Head of caudate nucleus (tissue), 42 donors: ENCODE measurements at regions not wholly inside any gene's neighbourhood (a gene's known extent, or its start where the extent isn't known, plus 50 kb on each side); places are given as distances from the start of the nearest gene placed in this dataset.
A peak's percentile ranks its signal among the peaks of the same experiment; 100 is the strongest.

ENCODE experiments used
- DNase-seq, 42 donors: peaks; one replicate each; pipeline versions ENCODE4 v3.0.0 to v3.0.0-alpha.2; 2020 to 2021; ENCODE audit warnings: mixed read lengths in 7 of 42
- intact Hi-C: fragments of 100-400 bp; cut with DNase I; formaldehyde crosslinking; loops from one replicate; pipeline ENCODE4 v1.15.0; 2022

DNA sequence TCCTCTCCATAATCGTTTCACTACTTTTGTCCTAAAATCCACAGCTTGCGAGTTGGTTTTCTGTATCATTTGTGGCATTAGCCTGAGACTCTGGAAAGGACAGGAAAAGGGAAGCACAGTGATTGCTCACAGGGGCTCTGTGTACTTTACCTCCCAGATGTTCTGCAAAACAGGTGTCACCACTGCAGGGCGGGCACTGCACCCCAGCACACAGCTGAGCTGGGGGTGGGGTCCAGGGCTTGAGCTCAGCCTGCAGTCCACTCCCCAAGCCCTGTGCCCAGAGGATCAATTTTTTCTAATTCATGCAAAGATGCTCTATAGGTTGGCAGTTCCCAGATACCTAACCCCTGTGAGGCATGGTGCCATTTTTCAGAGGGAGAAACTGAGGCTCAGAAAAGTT is 119.4 kb upstream of the GLI2 start:
- intact Hi-C loops = no loop called here
- no peak for DNase-seq

DNA sequence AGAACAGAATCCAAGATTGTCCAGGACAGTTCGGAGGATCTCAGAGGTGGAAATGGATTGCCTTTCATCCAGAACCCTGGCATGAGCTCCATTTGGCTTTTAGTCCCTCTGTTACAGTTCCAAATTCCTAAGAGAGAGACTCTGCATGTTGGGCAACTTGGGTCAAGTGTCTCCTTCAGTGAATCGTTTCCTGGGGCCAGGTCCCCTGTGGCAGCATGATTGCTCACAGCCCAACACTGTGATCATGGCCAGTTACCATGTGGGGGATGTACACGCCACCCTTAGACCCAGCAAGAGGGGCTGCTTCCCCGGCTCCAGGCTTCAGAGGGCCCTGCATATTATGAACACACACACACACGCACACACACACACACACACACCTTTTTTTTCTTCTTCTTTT is 118.6 kb upstream of the GLI2 start:
- intact Hi-C loops = no loop called here
- no peak for DNase-seq

DNA sequence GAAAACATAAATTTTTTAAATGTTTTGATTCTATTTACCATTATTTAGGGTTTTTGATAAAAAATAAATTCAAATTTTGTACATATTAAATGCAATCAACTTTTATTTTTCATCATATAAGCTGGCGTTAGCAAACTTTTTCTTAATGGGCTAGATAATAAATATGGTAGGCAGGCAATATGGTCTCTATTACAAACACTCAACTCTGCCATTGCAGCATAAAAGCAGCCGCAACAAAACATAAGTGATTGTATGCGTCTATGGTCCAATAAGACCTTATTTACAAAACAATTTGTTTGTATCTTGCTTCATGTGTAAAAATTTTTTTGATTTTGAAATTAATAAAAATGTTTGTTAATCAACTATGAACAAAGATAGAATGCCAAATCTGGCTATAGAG is 116.8 kb upstream of the GLI2 start:
- no peak for DNase-seq
- intact Hi-C loops = no loop called here

DNA sequence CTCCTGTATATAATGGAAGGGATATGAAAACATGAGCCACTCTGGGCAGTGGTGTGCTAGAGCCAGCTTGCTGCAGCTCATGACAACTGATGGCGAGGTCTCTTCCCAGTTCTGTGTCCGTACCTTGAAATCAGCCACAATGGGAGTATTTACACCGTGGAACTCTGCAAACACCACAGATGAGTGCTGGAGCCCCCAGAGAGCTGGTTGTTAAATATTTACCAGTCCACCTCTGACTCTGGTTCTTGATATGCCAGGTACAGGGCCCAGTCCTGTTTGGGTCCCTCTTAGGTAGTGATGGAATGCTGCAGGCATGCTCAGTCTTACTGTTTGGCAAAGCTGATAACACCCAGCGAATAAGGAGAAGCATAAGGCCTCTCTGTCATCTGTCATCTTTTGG is 116.1 kb upstream of the GLI2 start:
- intact Hi-C loops = no loop called here

DNA sequence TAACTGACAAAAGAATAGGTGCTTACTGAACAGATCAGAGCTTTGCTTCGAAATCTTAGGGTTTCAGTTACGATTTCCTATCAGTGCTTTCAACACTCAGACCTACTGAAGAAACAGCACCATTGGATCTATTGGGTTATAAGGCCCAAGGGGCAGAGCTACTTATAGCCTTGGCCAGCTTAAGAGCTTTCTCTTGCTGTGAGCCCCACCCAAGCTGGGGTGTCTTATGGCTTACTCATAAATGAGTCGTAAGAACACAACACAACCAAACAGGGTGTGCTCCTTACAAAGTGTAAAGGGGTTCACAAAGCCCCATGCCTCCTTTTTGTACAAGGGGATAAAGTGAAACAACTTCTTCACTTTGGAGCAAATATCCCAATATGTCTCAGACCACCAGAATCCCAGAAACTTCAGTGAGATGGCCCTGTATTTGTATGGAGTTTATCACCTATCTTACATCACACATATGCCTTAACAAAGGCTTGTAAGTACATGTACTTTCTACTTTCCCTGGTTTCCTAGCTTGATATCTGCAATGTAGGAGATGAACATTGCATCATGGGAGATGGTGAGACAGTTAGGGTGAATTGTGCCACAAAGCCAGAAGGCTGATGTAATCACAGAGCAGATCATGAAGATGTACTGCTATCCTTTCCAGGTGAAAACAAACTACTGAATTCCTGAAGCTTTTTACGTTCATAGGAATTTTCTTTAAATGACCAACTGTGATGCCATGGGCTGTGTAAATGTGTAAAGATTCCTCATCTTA is 115.5 kb upstream of the GLI2 start:
- intact Hi-C loops = no loop called here
- DNase-seq = no peak

More for the DNA sequence above, 116.1 kb upstream of the GLI2 start:
- peak in 1 of 42 donors; percentile 10 for DNase-seq

DNA sequence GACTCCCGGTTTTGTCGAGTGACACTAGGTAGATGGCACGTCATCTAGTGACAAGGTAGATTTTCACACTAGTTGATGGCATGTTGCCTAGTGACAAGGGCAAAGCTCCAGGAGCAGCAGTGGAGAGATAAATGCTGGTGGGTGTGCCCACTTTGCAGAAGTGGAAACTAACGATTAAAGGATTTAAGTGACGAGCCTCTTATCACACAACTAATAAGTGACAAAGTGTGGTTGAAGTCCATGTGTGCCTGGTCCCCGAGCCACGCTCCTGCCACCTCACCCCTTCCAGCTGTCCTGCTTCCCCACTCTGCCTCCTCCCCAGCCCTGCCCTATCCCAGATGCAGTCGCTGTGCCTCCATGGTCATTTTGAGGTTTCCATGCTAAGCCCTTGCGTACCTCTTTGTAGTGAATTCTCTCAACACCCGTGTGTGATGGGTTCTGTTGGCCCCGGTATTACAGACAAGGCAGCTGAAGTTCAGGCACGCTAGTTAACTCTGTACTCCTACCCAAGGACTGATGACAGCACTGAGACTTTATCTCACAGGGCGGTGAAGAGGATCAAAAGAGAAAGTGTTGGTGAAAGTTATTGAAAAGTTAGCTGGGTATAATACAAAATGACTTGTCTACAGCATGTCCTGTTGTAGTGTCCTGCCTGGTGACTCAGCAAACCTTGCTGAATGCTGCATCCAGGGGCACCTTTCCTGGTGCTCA is 113.4 kb upstream of the GLI2 start:
- DNase-seq = peak in 1 of 42 donors; percentile 8
- intact Hi-C loops = no loop called here

DNA sequence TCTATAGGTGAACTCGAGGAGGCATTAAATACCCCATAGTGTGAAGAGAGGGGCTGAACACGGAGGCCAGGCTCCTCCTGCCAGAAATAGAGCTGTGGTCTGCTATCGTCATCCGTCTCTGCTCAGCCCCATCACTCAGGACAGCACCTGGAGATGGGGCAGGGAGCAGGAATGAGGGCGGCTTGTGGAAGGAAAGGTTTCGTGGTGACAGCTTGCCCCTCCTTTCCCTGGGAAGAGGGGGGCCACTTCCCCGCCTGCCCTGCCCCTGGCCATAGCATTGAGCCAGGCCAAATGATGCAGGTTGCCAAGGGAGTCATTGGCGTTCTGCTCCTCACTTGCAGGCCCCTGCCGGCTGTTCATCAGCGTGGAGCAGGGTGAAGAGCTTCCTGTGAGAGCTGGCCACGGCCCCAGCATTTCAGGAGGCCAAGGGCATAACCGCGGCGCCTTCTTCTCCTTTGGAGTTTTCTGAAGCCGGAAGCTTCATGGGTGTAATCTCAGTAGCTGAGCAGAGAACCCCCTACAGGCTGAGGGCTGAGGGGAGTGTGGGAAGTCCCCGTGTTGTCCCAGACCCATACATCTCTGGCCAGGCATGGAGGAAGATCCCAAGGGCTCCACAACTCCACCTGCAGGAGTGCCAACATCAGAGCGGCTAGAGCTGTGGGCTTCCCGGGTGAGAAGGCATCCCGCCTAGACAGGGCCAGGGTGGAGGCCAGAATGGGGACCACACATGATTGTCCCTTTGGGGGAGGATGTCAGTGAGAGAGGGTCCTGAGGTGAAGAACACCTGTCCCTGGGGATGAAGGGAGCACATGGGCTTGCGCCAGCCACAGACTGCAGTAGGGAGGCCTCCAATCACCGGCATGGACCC is 112.5 kb upstream of the GLI2 start:
- peak in 18 of 42 donors; percentile 6 to 61 (median 30) for DNase-seq
- intact Hi-C loops = no loop called here

DNA sequence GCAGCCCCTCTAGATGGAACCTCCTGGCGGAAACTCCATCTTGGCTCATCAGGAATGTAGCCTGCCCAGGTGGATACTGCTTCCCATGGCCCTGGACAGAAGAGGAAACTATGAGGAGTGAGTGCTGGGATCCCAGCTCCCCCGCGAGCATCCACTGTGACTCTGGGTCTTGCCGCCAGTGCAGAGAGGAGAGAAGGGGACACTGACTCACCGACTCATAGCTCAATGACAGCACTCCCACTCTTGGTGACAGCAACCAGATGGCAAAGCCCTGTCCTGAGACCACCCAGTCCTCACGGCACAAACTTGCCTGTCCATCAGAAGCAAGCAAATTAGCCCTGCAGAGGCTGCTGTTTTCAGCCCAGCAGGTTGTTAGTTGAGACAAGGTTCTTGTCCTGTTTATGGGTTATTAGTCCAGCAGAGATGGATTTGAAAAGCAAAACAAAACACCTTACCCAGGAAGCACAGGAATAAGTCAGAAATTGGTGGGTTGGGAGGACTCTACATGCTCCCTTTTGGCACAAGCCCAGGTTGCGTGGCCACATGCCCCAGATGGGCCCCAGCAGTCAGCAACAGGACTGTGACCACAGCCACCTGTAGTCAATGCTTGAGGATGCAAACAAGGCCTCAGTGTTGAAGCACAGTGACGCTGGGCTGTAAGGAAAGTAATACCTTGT is 111.5 kb upstream of the GLI2 start:
- DNase-seq = peak in 1 of 42 donors; percentile 11
- intact Hi-C loops = no loop called here

DNA sequence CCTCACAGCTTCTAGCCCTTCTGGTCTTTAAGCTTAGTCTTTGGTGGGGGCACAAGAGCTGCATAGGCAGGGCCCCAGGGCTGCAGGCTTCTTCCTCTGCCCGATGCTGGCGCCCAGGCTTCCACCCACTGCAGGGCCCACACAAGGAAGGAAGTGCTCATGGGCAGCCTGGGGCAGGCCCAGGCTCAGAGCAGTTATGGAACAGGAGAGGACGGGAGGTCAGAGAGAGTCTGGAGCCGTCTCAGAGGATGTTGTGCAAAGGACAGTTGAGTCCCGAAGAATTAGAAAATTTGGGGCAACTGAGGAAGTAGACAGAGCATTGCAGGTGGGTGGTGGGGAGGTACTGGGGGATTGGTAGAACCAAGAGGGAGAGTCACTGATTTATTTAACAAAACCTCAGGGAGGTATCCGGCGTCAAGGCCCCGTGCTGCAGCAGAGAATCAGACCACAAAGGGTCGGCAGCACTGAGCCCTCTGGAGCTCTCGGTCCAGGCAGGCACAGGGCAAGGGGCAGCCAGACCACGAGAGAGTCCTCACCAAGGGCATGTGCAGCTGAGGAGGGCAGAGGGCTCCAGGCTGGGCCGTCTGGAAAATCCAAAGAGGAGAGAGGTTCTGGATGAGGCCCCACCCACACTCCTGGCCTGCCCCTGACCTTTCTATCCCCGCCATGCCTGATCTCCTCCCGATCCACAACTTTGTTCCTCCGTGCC is 110.8 kb upstream of the GLI2 start:
- intact Hi-C loops = no loop called here
- peak in 2 of 42 donors; percentile 5 to 24 for DNase-seq

DNA sequence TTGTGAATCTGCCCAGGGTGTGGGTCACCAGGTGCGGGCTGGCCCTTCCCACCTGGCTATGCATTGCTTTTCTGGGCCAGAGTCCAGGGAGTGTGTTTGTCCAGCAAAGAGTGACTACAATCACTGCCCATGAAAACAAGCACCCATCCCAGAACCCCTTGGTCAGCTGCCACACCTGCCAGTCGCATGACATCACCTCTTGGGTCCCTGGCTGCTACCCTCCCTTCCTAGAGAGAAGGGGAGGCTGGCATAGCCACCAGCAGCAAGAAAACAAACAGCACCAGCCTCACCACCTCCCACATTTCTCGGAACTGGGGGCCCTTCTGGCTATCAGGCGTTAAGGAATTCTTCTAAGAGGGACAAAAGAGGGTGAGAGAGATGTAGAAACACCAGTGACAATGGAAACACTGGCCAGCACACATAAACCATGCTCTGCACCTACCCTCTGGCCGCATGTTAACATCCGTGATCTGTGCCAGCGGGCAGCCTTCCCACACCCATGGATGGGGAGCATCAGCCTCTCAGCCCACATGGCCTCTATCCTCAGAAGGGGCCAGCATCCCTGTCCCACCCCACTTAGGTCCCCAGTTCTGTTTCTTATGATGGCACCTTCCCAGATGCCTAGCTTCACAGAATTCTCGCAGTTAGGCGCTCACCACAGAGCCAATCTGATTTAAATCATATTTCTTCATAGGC is 109.7 kb upstream of the GLI2 start:
- intact Hi-C loops = no loop called here
- DNase-seq = peak in 2 of 42 donors; percentile 8 to 20

DNA sequence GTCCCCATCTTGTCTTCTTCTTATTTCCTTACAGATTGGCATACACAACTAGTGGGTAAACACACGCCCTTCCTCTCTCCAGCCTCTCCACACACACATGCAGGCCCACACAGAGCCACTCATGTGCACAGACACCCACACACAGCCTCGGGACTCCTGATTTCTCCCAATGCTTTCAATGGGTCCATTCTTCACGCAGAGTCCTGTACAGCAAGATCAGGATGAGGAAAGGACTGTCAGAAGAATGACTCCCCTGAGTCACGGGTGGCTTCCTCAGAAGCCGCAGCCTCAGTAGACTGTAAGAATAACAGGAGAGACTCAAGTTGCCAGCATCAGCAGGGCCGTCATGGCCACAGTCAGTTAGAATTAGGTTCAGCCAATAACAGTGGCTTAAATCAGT is 109.1 kb upstream of the GLI2 start:
- DNase-seq = peak in 2 of 42 donors; percentile 4 to 12
- intact Hi-C loops = no loop called here

DNA sequence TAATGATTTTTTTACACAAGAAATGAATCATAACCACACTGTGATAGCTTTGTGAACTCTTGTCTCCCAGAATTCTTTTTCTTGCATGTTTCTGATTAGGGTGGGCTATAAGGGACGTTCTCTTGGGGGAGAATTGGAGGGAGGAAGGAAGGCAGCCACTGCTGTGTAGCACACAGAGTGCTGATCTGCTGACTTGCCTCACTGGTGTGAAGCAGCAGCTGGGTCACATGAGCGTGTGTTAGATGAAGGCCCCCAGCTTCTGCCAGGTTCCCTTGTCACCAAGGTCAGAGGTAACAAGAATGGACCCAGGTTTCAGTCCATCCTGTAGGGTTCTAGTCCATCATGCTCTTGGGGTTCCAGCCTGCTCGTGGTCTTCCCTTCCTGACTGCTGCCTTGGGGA is 107.4 kb upstream of the GLI2 start:
- intact Hi-C loops = no loop called here

DNA sequence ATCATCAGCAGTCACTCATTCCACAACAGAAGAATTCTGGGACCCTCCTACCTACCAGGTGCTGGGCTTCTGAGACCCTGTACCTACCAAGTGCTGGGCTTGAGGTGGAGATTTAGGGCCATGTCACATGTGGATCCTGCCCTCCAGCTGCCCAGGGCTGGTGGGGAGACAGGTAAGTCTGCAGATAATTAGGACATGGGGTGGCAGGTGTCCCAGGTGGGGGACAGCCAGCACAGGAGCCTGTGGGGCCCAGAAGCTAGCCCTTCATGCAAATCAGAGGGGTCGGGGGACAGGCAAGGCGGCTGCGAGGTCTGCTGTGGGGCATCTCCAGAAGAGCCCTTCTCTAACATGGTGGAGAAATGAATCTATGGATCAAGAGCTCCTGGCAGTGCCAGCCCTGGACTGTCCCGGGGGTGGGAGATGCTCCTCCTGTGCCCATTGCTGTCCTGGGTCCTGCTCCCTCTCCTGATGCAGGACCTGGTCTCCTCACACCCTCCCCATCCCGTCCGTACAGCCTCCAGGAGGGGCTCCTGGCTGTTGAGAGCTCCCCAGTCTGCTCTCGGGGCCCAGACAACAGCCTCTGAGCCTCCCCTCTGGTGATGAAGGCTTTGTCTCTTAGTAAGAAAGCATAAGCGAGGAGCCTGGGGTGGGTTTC is 106.3 kb upstream of the GLI2 start:
- peak in 1 of 42 donors; percentile 2 for DNase-seq
- intact Hi-C loops = no loop called here

More for the DNA sequence above, 107.4 kb upstream of the GLI2 start:
- DNase-seq = peak in 3 of 42 donors; percentile 0 to 11 (median 1)

DNA sequence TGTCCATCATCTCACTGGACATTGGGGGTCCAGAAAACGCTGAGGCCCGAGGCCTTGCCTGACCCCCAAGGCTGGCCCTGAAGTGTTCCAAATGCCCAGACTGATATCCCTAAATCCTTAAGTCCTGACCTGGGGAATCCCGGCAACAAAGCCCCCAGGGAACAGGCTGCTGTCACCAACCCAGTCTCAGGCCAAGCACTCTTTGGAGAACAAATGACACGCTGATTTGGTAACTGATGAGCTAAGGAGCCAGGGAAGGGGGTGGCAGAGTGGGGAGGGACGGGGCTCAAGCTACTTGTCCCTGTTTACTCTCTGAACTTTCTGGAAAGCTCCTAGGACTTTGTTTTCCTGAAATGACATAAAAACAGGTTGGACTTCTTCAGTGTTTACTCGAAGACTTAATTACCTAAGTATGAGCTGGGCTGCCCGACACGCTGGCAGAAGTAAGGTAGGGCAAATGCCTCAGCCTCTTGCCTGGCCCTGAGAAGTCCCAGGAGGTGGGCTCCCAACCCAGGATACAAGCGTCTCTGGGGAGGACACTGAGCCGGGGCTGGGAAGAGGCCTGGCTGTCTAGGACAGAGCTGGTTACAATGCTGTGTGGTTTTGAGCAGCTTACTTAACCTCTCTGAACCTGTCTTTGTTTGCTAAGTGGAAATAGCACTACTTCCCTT is 105.5 kb upstream of the GLI2 start:
- no peak for DNase-seq

DNA sequence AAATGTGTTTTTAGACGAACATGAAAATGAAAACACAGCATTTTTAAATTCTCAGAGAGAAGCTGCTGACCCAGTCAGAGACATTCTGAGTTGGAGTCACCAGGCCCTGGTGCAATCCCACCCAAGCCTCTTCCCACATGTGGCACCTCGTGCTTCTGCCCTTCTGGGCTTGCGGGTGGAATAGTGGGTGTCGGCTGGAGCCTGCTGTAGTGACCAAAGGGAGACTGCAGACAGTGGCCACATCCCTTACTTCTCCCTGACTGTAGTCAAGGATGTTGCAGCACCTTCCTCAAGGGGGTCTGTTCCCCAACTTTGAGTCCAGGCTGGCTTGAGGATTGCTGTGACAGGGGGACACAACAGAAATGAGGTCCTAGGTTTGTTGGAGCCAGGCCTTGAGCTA is 104.4 kb upstream of the GLI2 start:
- intact Hi-C loops = no loop called here
- no peak for DNase-seq

More for the DNA sequence above, 105.5 kb upstream of the GLI2 start:
- intact Hi-C loops = no loop called here

DNA sequence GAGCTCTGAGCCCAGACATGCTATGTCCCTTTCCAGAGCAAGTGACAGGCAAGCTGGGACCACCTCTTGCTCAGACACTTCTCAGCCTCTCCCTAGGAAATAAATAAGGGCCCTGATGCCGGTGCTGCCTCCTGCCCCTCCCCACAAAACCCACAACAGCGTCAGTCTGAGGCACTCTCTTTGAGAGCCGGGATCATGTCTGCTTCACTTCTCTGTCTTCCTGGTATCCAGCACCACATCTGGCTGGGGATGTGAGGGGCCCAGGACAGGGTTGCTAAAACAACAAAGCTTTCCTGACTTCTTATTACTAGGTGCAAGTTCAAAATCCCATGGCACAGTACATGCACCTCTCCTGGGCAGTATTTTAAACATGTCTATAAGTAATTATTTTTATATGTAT is 103.9 kb upstream of the GLI2 start:
- intact Hi-C loops = no loop called here

More for the DNA sequence above, 103.9 kb upstream of the GLI2 start:
- no peak for DNase-seq
